ENCODE measurements at regions not wholly inside any gene's neighbourhood (a gene's known extent, or its start where the extent isn't known, plus 50 kb on each side); places are given as distances from the start of the nearest gene placed in this dataset.

- Histone ChIP-seq H3K4me1 (peaks cover 6% of the 10 kb centered on the region), H3K9me3 (no peaks in the 10 kb centered on the region), H3K27ac (no peak overlapping the region), H3K27me3 (no peaks in the 10 kb centered on the region), H3K36me3 (replicated peaks in 1 of 2; ENCODE audit: insufficient read depth in 1 of 2, low read depth in 2 of 2) (no peaks in the 10 kb centered on the region), H3K4me3 (no peak overlapping the region)
- ATAC-seq, result no peak
- no peak for TF ChIP-seq POLR2A (IDR thresholded peaks at IDR 0.05)
- no peak for TF ChIP-seq CTCF (IDR thresholded peaks at IDR 0.05)
- no peak for DNase-seq
- intact Hi-C loops (cut with DNase I), result no loop called here
- WGBS, 2 donors, result 80 to 88% methylated on average over 2 of the region's 2 CpGs
Measured at GRCh38 chr9:119609277-119609971, 240.2 kb upstream of the BRINP1 start.

GRCh38 chr9:119601632-119602031 lies 232.4 kb upstream of the BRINP1 start:
- ATAC-seq (no peak), DNase-seq (no peak)
- no peak overlapping the region for H3K27ac ChIP-seq
- no peaks in the 10 kb centered on the region for H3K36me3 ChIP-seq (replicated peaks in 1 of 2; ENCODE audit: insufficient read depth in 1 of 2, low read depth in 2 of 2)
- H3K27me3 ChIP-seq, result no peaks in the 10 kb centered on the region
- no peaks in the 10 kb centered on the region for H3K4me1 ChIP-seq
- no peak overlapping the region for H3K4me3 ChIP-seq
- intact Hi-C loops (cut with DNase I), result no loop called here
- TF ChIP-seq CTCF (IDR thresholded peaks at IDR 0.05), result no peak
- no peak for TF ChIP-seq POLR2A (IDR thresholded peaks at IDR 0.05)
- no peaks in the 10 kb centered on the region for H3K9me3 ChIP-seq

GRCh38 chr9:119597499-119597898 lies 228.3 kb upstream of the BRINP1 start:
- Histone ChIP-seq H3K4me1 (no peaks in the 10 kb centered on the region), H3K4me3 (no peak overlapping the region), H3K27me3 (no peaks in the 10 kb centered on the region), H3K9me3 (no peaks in the 10 kb centered on the region), H3K36me3 (replicated peaks in 1 of 2; ENCODE audit: insufficient read depth in 1 of 2, low read depth in 2 of 2) (no peaks in the 10 kb centered on the region), H3K27ac (no peak overlapping the region)
- TF ChIP-seq CTCF (IDR thresholded peaks at IDR 0.05), result no peak
- no peak for TF ChIP-seq POLR2A (IDR thresholded peaks at IDR 0.05)
- no peak for ATAC-seq
- intact Hi-C loops (cut with DNase I), result no loop called here
- WGBS, 2 donors, result 51 to 62% methylated on average over 3 of the region's 3 CpGs
- DNase-seq, result no peak

DNA sequence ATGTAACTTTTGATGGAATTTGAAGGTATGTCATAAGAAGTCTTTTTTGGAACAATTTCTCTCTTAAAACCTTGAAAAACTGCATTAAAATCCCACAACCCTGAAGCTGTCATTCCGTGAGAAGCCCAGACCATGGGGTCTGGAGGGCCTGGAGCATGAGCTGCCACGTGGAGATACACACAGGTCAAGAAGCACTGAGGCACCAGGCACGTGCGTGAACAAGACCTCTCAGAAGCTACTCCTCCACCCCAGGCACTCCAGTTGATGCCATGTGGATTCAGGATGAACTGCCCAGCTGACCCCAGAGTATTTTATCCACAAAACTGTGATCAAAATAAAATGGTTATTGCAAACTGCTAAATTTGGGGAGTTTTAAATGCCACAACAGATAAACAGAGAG lies 227.5 kb upstream of the BRINP1 start:
- Histone ChIP-seq H3K9me3 (no peaks in the 10 kb centered on the region), H3K27ac (no peak overlapping the region), H3K27me3 (no peaks in the 10 kb centered on the region), H3K36me3 (replicated peaks in 1 of 2; ENCODE audit: insufficient read depth in 1 of 2, low read depth in 2 of 2) (no peaks in the 10 kb centered on the region), H3K4me1 (no peaks in the 10 kb centered on the region), H3K4me3 (no peak overlapping the region)
- no peak for DNase-seq
- intact Hi-C loops (cut with DNase I), result no loop called here
- no peak for ATAC-seq
- no peak for TF ChIP-seq POLR2A (IDR thresholded peaks at IDR 0.05)
- WGBS, 2 donors, result 49 to 74% methylated on average over 4 of the region's 4 CpGs

DNA sequence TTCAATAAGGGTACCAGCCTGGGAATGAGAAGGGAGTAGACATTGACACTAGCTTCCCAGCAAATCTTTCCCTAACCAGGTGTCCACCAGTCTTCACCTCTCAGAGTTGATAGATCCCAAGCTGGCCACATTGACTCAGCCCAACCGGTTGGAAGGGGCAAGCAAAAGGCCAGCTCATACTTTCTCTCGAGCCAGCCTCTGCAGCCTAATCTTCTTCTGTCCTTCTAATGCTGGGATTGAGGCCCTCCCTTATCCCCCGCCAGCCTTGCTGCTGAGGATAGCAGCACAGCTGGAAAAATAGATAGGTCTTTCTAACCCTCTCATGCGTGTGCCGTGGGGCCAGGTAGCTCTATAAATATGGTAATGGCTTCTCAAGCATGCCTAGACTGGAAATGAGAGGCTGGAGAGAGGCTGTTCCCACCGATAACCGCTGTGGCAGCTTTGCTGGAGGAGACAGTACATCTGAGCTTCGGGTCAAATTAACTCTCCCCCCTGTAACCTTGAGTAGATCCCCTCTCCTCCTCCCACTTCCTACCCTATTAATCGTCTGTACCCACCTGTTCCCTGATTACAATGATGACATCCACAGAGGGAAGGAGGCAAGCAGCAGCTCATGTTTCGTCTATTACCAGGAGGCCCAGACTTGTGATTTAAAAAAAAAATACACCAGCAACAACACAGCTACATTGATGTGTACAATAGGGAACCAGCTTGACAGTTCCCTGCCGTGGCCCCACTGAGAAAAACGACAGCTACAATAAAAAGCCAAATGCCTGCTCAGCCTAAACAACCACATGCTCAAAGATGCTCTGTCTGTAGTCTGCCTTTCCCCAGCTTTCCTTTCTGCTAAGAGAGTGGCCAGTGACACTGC lies 219.9 kb upstream of the BRINP1 start:
- Histone ChIP-seq H3K27ac (no peak overlapping the region), H3K4me1 (no peaks in the 10 kb centered on the region), H3K36me3 (replicated peaks in 1 of 2; ENCODE audit: insufficient read depth in 1 of 2, low read depth in 2 of 2) (no peaks in the 10 kb centered on the region), H3K9me3 (no peaks in the 10 kb centered on the region), H3K4me3 (no peak overlapping the region), H3K27me3 (no peaks in the 10 kb centered on the region)
- ATAC-seq, result no peak
- intact Hi-C loops (cut with DNase I), result no loop called here
- WGBS, 2 donors, result 44 to 45% methylated on average over 12 of the region's 12 CpGs
- TF ChIP-seq CTCF (IDR thresholded peaks at IDR 0.05) (no peak), POLR2A (IDR thresholded peaks at IDR 0.05) (no peak)
- no peak for DNase-seq
